ENCODE measurements at regions not wholly inside any gene's neighbourhood (a gene's known extent, or its start where the extent isn't known, plus 50 kb on each side); places are given as distances from the start of the nearest gene placed in this dataset.

GRCh38 chr11:95500466-95500865 lies 269.5 kb upstream of the SESN3 start:
- TF ChIP-seq CTCF (IDR thresholded peaks at IDR 0.05) (no peak), POLR2A (IDR thresholded peaks at IDR 0.05) (no peak)

All from right lobe of liver (tissue), 4 donors.